ENCODE measurements at regions not wholly inside any gene's neighbourhood (a gene's known extent, or its start where the extent isn't known, plus 50 kb on each side); places are given as distances from the start of the nearest gene placed in this dataset.

DNA sequence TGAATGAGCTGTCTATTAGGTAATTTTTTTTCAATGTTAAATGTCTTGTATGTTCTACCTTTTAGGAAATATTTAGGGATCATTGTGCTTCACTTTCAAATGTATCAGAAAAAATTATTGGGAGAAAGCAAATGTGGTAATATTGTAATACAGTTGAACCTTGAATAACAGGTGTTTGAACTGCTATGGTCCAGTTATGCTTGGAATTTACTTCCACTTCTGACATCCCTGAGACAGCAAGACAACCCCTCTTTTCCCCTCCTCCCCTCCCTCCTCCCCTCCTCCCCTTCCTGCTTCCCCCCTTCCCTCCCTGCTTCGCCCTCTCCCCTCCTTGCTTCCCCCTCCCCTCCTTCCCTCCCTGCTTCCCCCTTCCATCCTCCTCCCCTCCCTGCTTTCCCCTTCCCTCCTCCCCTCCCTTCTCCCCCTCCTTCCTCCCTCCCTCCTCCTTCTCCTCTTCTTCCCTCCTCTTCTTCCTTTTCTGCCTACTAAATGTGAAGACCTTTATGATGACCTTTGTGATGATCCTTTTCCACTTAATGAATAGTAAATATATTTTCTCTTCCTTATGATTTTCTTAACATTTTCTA lies 146.6 kb downstream of the FGF1 start:
- H3K9me3 Mint-ChIP-seq, result peaks cover 17% of the 10 kb centered on the region

More for the DNA sequence above, 146.6 kb downstream of the FGF1 start:
- H3K27ac ChIP-seq (ENCODE audit: low read depth), result no peak overlapping the region
- H3K4me2 ChIP-seq, result no peak overlapping the region
- H3K27me3 Mint-ChIP-seq (ENCODE audit: insufficient read depth, low read depth, poor library complexity), result peaks cover 6% of the 10 kb centered on the region
- H2AFZ ChIP-seq, result no peak overlapping the region
- H3K36me3 ChIP-seq (ENCODE audit: insufficient read depth), result no peaks in the 10 kb centered on the region
- H3F3A ChIP-seq (replicated peaks; ENCODE audit: low read depth), result no peaks in the 10 kb centered on the region
- H3K4me1 ChIP-seq (ENCODE audit: insufficient read depth), result peaks cover 13% of the 10 kb centered on the region; the same call in 1 of the 2 replicates
- no peaks in the 10 kb centered on the region for H3K79me2 ChIP-seq (replicated peaks; ENCODE audit: insufficient read depth)
- H3K36me3 Mint-ChIP-seq (ENCODE audit: low read depth), result peaks cover 11% of the 10 kb centered on the region; the same call in 2 of the 3 replicates
- H3K4me3 Mint-ChIP-seq, result no peak overlapping the region
- no peak overlapping the region for H3K4me3 ChIP-seq
- no peak overlapping the region for H3K27ac Mint-ChIP-seq
- ATAC-seq, result no peak
- TF ChIP-seq, protein P1, sequence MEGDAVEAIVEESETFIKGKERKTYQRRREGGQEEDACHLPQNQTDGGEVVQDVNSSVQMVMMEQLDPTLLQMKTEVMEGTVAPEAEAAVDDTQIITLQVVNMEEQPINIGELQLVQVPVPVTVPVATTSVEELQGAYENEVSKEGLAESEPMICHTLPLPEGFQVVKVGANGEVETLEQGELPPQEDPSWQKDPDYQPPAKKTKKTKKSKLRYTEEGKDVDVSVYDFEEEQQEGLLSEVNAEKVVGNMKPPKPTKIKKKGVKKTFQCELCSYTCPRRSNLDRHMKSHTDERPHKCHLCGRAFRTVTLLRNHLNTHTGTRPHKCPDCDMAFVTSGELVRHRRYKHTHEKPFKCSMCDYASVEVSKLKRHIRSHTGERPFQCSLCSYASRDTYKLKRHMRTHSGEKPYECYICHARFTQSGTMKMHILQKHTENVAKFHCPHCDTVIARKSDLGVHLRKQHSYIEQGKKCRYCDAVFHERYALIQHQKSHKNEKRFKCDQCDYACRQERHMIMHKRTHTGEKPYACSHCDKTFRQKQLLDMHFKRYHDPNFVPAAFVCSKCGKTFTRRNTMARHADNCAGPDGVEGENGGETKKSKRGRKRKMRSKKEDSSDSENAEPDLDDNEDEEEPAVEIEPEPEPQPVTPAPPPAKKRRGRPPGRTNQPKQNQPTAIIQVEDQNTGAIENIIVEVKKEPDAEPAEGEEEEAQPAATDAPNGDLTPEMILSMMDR (conservative IDR thresholded peaks at IDR 0.05; ENCODE audit: low read depth in 2 of 2), result no peak
- TF ChIP-seq STAT1 (IDR thresholded peaks at IDR 0.05; ENCODE audit: unreplicated experiment), result no peak
- TF ChIP-seq POLR2AphosphoS5 (IDR thresholded peaks at IDR 0.05; ENCODE audit: low read depth), result no peak
- no peak for TF ChIP-seq JUNB (IDR thresholded peaks at IDR 0.05; ENCODE audit: unreplicated experiment)
- TF ChIP-seq, protein P2, sequence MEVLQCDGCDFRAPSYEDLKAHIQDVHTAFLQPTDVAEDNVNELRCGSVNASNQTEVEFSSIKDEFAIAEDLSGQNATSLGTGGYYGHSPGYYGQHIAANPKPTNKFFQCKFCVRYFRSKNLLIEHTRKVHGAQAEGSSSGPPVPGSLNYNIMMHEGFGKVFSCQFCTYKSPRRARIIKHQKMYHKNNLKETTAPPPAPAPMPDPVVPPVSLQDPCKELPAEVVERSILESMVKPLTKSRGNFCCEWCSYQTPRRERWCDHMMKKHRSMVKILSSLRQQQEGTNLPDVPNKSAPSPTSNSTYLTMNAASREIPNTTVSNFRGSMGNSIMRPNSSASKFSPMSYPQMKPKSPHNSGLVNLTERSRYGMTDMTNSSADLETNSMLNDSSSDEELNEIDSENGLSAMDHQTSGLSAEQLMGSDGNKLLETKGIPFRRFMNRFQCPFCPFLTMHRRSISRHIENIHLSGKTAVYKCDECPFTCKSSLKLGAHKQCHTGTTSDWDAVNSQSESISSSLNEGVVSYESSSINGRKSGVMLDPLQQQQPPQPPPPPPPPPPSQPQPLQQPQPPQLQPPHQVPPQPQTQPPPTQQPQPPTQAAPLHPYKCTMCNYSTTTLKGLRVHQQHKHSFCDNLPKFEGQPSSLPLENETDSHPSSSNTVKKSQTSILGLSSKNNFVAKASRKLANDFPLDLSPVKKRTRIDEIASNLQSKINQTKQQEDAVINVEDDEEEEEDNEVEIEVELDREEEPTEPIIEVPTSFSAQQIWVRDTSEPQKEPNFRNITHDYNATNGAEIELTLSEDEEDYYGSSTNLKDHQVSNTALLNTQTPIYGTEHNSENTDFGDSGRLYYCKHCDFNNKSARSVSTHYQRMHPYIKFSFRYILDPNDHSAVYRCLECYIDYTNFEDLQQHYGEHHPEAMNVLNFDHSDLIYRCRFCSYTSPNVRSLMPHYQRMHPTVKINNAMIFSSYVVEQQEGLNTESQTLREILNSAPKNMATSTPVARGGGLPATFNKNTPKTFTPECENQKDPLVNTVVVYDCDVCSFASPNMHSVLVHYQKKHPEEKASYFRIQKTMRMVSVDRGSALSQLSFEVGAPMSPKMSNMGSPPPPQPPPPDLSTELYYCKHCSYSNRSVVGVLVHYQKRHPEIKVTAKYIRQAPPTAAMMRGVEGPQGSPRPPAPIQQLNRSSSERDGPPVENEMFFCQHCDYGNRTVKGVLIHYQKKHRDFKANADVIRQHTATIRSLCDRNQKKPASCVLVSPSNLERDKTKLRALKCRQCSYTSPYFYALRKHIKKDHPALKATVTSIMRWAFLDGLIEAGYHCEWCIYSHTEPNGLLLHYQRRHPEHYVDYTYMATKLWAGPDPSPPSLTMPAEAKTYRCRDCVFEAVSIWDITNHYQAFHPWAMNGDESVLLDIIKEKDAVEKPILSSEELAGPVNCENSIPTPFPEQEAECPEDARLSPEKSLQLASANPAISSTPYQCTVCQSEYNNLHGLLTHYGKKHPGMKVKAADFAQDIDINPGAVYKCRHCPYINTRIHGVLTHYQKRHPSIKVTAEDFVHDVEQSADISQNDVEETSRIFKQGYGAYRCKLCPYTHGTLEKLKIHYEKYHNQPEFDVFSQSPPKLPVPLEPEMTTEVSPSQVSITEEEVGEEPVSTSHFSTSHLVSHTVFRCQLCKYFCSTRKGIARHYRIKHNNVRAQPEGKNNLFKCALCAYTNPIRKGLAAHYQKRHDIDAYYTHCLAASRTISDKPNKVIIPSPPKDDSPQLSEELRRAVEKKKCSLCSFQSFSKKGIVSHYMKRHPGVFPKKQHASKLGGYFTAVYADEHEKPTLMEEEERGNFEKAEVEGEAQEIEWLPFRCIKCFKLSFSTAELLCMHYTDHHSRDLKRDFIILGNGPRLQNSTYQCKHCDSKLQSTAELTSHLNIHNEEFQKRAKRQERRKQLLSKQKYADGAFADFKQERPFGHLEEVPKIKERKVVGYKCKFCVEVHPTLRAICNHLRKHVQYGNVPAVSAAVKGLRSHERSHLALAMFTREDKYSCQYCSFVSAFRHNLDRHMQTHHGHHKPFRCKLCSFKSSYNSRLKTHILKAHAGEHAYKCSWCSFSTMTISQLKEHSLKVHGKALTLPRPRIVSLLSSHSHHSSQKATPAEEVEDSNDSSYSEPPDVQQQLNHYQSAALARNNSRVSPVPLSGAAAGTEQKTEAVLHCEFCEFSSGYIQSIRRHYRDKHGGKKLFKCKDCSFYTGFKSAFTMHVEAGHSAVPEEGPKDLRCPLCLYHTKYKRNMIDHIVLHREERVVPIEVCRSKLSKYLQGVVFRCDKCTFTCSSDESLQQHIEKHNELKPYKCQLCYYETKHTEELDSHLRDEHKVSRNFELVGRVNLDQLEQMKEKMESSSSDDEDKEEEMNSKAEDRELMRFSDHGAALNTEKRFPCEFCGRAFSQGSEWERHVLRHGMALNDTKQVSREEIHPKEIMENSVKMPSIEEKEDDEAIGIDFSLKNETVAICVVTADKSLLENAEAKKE (CRISPR knock-in tag; IDR thresholded peaks at IDR 0.05), result no peak
- no peak for TF ChIP-seq ZNF114 (CRISPR knock-in tag; IDR thresholded peaks at IDR 0.05)
- TF ChIP-seq, protein P3, sequence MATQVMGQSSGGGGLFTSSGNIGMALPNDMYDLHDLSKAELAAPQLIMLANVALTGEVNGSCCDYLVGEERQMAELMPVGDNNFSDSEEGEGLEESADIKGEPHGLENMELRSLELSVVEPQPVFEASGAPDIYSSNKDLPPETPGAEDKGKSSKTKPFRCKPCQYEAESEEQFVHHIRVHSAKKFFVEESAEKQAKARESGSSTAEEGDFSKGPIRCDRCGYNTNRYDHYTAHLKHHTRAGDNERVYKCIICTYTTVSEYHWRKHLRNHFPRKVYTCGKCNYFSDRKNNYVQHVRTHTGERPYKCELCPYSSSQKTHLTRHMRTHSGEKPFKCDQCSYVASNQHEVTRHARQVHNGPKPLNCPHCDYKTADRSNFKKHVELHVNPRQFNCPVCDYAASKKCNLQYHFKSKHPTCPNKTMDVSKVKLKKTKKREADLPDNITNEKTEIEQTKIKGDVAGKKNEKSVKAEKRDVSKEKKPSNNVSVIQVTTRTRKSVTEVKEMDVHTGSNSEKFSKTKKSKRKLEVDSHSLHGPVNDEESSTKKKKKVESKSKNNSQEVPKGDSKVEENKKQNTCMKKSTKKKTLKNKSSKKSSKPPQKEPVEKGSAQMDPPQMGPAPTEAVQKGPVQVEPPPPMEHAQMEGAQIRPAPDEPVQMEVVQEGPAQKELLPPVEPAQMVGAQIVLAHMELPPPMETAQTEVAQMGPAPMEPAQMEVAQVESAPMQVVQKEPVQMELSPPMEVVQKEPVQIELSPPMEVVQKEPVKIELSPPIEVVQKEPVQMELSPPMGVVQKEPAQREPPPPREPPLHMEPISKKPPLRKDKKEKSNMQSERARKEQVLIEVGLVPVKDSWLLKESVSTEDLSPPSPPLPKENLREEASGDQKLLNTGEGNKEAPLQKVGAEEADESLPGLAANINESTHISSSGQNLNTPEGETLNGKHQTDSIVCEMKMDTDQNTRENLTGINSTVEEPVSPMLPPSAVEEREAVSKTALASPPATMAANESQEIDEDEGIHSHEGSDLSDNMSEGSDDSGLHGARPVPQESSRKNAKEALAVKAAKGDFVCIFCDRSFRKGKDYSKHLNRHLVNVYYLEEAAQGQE (IDR thresholded peaks at IDR 0.05; ENCODE audit: unreplicated experiment), result no peak
- TF ChIP-seq, protein P4, sequence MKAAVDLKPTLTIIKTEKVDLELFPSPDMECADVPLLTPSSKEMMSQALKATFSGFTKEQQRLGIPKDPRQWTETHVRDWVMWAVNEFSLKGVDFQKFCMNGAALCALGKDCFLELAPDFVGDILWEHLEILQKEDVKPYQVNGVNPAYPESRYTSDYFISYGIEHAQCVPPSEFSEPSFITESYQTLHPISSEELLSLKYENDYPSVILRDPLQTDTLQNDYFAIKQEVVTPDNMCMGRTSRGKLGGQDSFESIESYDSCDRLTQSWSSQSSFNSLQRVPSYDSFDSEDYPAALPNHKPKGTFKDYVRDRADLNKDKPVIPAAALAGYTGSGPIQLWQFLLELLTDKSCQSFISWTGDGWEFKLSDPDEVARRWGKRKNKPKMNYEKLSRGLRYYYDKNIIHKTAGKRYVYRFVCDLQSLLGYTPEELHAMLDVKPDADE (IDR thresholded peaks at IDR 0.05), result no peak
- TF ChIP-seq NANOG (IDR thresholded peaks at IDR 0.05; ENCODE audit: borderline replicate concordance), result no peak
- no peak for TF ChIP-seq EZH2 (IDR thresholded peaks at IDR 0.05; ENCODE audit: low read depth, unreplicated experiment)
- no peak for TF ChIP-seq ZNF331 (CRISPR knock-in tag; IDR thresholded peaks at IDR 0.05; ENCODE audit: low read depth)
- TF ChIP-seq CREB1 (CRISPR knock-in tag; IDR thresholded peaks at IDR 0.05; ENCODE audit: low read depth), result no peak
- TF ChIP-seq EZH2phosphoT487 (IDR thresholded peaks at IDR 0.05; ENCODE audit: unreplicated experiment), result no peak
- DNase-seq (ENCODE audit: low spot score), result peak; percentile 17
- H4K20me1 ChIP-seq (replicated peaks; ENCODE audit: insufficient read depth), result no peaks in the 10 kb centered on the region
- H3K9me2 ChIP-seq (ENCODE audit: insufficient read depth), result no peaks in the 10 kb centered on the region
- no peaks in the 10 kb centered on the region for H3K27me3 ChIP-seq (ENCODE audit: insufficient read depth)
- peaks cover 28% of the 10 kb centered on the region for H3K4me1 Mint-ChIP-seq
